SK-N-SH treated with all-trans-retinoic acid at 6 μM for 48 hours (cell line): ENCODE measurements at regions not wholly inside any gene's neighbourhood (a gene's known extent, or its start where the extent isn't known, plus 50 kb on each side); places are given as distances from the start of the nearest gene placed in this dataset.

Experiments used
- ATAC-seq: fragments of 200-7000 bp; cut with Tn5 transposase; 3 replicates; pipeline ENCODE4 v1.9.1; 2020; ENCODE audit warnings: mild to moderate bottlenecking, moderate library complexity
- ARNTL ChIP-seq: fragments of 450-650 bp; formaldehyde crosslinking; IDR thresholded peaks from 2 replicates; pipeline ENCODE4 v1.5.0; 2020; ENCODE audit warnings: low read depth, mild to moderate bottlenecking, moderate library complexity, borderline replicate concordance
- BACH2 ChIP-seq: fragments of 250-450 bp; sonication (Bioruptor Pico); IDR thresholded peaks from 2 replicates; pipeline ENCODE4 v1.9.0; 2021; ENCODE audit warnings: mild to moderate bottlenecking, borderline replicate concordance
- CSDC2 ChIP-seq: fragments of 250-450 bp; sonication (Bioruptor Pico); IDR thresholded peaks from 2 replicates; pipeline ENCODE4 v1.5.0; 2020; ENCODE audit warnings: mild to moderate bottlenecking, moderate library complexity
- GLIS3 ChIP-seq: fragments of 250-450 bp; sonication (Bioruptor Pico); IDR thresholded peaks from 2 replicates; pipeline ENCODE4 v1.5.0; 2020; ENCODE audit warnings: mild to moderate bottlenecking, moderate library complexity
- OSR1 ChIP-seq: fragments of 250-450 bp; sonication (Bioruptor Pico); IDR thresholded peaks from 2 replicates; pipeline ENCODE4 v1.8.0; 2022; ENCODE audit warnings: moderate library complexity, mild to moderate bottlenecking, inconsistent platforms
- PPARA ChIP-seq: fragments of 250-450 bp; sonication (Bioruptor Pico); IDR thresholded peaks from 2 replicates; pipeline ENCODE4 v1.5.0; 2020; ENCODE audit warnings: mild to moderate bottlenecking, borderline replicate concordance
- SNAI2 ChIP-seq: fragments of 250-450 bp; sonication (Bioruptor Pico); IDR thresholded peaks from 2 replicates; pipeline ENCODE4 v1.5.0; 2020; ENCODE audit warnings: mild to moderate bottlenecking, moderate library complexity
- TCF4 ChIP-seq: fragments of 250-450 bp; sonication (Bioruptor Pico); IDR thresholded peaks from 2 replicates; pipeline ENCODE4 v1.8.0; 2021; ENCODE audit warnings: mild to moderate bottlenecking, moderate library complexity, borderline replicate concordance
- TOX ChIP-seq: fragments of 250-450 bp; sonication (Bioruptor Pico); IDR thresholded peaks from 2 replicates; pipeline ENCODE4 v1.8.0; 2021; ENCODE audit warnings: mild to moderate bottlenecking, moderate library complexity, borderline replicate concordance
- ZFP3 ChIP-seq: fragments of 250-450 bp; sonication (Bioruptor Pico); IDR thresholded peaks from 2 replicates; pipeline ENCODE4 v1.5.0; 2020; ENCODE audit warnings: mild to moderate bottlenecking, moderate library complexity
- ZFP30 ChIP-seq: fragments of 450-650 bp; formaldehyde crosslinking; IDR thresholded peaks from 2 replicates; pipeline ENCODE4 v1.5.0; 2022; ENCODE audit warnings: mild to moderate bottlenecking, moderate library complexity
- ZNF565 ChIP-seq: fragments of 450-650 bp; formaldehyde crosslinking; conservative IDR thresholded peaks from 2 replicates; pipeline ENCODE4 v1.5.0; 2020; ENCODE audit warnings: low read depth, mild to moderate bottlenecking, moderate library complexity
- ZNF70 ChIP-seq: fragments of 450-650 bp; formaldehyde crosslinking; IDR thresholded peaks from 2 replicates; pipeline ENCODE4 v1.5.0; 2020; ENCODE audit warnings: mild to moderate bottlenecking, moderate library complexity
- ZNF8 ChIP-seq: fragments of 450-650 bp; formaldehyde crosslinking; IDR thresholded peaks from 2 replicates; pipeline ENCODE4 v1.5.0; 2020; ENCODE audit warnings: mild to moderate bottlenecking, moderate library complexity
- TF ChIP-seq, protein P1 (sequence below): fragments of 250-450 bp; sonication (Bioruptor Pico); IDR thresholded peaks from 2 replicates; pipeline ENCODE4 v1.5.1; 2020; ENCODE audit warnings: low read depth, mild to moderate bottlenecking, moderate library complexity
- TF ChIP-seq, protein P2 (sequence below): fragments of 250-450 bp; sonication (Bioruptor Pico); IDR thresholded peaks from 2 replicates; pipeline ENCODE4 v1.8.0; 2021; ENCODE audit warnings: low read depth, mild to moderate bottlenecking, moderate library complexity, borderline replicate concordance
- TF ChIP-seq, protein P3 (sequence below): fragments of 250-450 bp; sonication (Bioruptor Pico); IDR thresholded peaks from 2 replicates; pipeline ENCODE4 v1.5.0; 2020; ENCODE audit warnings: mild to moderate bottlenecking, moderate library complexity
- TF ChIP-seq, protein P4 (sequence below): fragments of 250-450 bp; sonication (Bioruptor Pico); IDR thresholded peaks from 2 replicates; pipeline ENCODE4 v1.8.0; 2020; ENCODE audit warnings: mild to moderate bottlenecking, moderate library complexity, borderline replicate concordance
- TF ChIP-seq, protein P5 (sequence below): fragments of 250-450 bp; sonication (Bioruptor Pico); IDR thresholded peaks from 2 replicates; pipeline ENCODE4 v1.5.1; 2021; ENCODE audit warnings: mild to moderate bottlenecking, moderate library complexity

DNA sequence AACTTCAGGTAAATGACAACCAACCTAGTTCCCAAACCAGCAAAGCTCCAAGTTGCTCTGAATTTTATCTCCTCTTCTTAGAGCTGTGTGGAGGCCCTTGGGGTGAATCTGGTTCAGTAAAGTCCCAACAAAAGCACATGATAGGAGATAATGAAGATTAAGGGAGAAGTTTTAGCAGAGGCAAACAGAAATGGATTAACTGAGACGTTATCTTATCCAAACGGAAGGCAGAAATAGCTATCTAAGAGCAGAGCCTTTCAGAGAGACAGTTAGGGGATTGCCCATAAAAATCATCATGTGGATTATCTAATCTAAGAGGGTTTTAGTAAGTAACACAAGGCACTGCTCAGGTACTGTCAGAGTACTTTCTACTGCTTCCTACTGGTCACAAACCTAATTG, 183.9 kb upstream of the ZNF618 start (continued):
- TF ChIP-seq CSDC2 (CRISPR knock-in tag): no peak
- no peak for TF ChIP-seq BACH2 (CRISPR knock-in tag)

GRCh38 chr9:113694912-113695311, 181.2 kb upstream of the ZNF618 start:
- ATAC-seq: no peak
- TF ChIP-seq PPARA: no peak
- no peak for TF ChIP-seq TOX (CRISPR knock-in tag)
- no peak for TF ChIP-seq SNAI2 (CRISPR knock-in tag)
- TF ChIP-seq, protein P1, sequence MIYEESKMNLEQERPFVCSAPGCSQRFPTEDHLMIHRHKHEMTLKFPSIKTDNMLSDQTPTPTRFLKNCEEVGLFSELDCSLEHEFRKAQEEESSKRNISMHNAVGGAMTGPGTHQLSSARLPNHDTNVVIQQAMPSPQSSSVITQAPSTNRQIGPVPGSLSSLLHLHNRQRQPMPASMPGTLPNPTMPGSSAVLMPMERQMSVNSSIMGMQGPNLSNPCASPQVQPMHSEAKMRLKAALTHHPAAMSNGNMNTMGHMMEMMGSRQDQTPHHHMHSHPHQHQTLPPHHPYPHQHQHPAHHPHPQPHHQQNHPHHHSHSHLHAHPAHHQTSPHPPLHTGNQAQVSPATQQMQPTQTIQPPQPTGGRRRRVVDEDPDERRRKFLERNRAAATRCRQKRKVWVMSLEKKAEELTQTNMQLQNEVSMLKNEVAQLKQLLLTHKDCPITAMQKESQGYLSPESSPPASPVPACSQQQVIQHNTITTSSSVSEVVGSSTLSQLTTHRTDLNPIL: no peak
- TF ChIP-seq, protein P2, sequence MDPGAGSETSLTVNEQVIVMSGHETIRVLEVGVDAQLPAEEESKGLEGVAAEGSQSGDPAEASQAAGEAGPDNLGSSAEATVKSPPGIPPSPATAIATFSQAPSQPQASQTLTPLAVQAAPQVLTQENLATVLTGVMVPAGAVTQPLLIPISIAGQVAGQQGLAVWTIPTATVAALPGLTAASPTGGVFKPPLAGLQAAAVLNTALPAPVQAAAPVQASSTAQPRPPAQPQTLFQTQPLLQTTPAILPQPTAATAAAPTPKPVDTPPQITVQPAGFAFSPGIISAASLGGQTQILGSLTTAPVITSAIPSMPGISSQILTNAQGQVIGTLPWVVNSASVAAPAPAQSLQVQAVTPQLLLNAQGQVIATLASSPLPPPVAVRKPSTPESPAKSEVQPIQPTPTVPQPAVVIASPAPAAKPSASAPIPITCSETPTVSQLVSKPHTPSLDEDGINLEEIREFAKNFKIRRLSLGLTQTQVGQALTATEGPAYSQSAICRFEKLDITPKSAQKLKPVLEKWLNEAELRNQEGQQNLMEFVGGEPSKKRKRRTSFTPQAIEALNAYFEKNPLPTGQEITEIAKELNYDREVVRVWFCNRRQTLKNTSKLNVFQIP: no peak
- no peak for TF ChIP-seq ZNF70 (CRISPR knock-in tag)
- no peak for TF ChIP-seq ZFP30
- TF ChIP-seq TCF4 (CRISPR knock-in tag): no peak
- TF ChIP-seq GLIS3 (CRISPR knock-in tag): no peak
- no peak for TF ChIP-seq ZNF565 (CRISPR knock-in tag)
- TF ChIP-seq ZFP3 (CRISPR knock-in tag): no peak
- no peak for TF ChIP-seq CSDC2 (CRISPR knock-in tag)
- TF ChIP-seq, protein P3, sequence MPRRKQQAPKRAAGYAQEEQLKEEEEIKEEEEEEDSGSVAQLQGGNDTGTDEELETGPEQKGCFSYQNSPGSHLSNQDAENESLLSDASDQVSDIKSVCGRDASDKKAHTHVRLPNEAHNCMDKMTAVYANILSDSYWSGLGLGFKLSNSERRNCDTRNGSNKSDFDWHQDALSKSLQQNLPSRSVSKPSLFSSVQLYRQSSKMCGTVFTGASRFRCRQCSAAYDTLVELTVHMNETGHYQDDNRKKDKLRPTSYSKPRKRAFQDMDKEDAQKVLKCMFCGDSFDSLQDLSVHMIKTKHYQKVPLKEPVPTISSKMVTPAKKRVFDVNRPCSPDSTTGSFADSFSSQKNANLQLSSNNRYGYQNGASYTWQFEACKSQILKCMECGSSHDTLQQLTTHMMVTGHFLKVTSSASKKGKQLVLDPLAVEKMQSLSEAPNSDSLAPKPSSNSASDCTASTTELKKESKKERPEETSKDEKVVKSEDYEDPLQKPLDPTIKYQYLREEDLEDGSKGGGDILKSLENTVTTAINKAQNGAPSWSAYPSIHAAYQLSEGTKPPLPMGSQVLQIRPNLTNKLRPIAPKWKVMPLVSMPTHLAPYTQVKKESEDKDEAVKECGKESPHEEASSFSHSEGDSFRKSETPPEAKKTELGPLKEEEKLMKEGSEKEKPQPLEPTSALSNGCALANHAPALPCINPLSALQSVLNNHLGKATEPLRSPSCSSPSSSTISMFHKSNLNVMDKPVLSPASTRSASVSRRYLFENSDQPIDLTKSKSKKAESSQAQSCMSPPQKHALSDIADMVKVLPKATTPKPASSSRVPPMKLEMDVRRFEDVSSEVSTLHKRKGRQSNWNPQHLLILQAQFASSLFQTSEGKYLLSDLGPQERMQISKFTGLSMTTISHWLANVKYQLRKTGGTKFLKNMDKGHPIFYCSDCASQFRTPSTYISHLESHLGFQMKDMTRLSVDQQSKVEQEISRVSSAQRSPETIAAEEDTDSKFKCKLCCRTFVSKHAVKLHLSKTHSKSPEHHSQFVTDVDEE (CRISPR knock-in tag): no peak

GRCh38 chr9:113695440-113695851, 180.7 kb upstream of the ZNF618 start:
- no peak for TF ChIP-seq BACH2 (CRISPR knock-in tag)
- TF ChIP-seq, protein P4, sequence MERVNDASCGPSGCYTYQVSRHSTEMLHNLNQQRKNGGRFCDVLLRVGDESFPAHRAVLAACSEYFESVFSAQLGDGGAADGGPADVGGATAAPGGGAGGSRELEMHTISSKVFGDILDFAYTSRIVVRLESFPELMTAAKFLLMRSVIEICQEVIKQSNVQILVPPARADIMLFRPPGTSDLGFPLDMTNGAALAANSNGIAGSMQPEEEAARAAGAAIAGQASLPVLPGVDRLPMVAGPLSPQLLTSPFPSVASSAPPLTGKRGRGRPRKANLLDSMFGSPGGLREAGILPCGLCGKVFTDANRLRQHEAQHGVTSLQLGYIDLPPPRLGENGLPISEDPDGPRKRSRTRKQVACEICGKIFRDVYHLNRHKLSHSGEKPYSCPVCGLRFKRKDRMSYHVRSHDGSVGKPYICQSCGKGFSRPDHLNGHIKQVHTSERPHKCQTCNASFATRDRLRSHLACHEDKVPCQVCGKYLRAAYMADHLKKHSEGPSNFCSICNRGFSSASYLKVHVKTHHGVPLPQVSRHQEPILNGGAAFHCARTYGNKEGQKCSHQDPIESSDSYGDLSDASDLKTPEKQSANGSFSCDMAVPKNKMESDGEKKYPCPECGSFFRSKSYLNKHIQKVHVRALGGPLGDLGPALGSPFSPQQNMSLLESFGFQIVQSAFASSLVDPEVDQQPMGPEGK (CRISPR knock-in tag): no peak
- TF ChIP-seq ZNF8 (CRISPR knock-in tag): no peak
- TF ChIP-seq ARNTL (CRISPR knock-in tag): no peak
- TF ChIP-seq, protein P1: no peak
- TF ChIP-seq ZFP3 (CRISPR knock-in tag): no peak
- TF ChIP-seq, protein P5, sequence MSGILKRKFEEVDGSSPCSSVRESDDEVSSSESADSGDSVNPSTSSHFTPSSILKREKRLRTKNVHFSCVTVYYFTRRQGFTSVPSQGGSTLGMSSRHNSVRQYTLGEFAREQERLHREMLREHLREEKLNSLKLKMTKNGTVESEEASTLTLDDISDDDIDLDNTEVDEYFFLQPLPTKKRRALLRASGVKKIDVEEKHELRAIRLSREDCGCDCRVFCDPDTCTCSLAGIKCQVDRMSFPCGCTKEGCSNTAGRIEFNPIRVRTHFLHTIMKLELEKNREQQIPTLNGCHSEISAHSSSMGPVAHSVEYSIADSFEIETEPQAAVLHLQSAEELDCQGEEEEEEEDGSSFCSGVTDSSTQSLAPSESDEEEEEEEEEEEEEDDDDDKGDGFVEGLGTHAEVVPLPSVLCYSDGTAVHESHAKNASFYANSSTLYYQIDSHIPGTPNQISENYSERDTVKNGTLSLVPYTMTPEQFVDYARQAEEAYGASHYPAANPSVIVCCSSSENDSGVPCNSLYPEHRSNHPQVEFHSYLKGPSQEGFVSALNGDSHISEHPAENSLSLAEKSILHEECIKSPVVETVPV (CRISPR knock-in tag): no peak
- no peak for TF ChIP-seq OSR1 (CRISPR knock-in tag)
- no peak for TF ChIP-seq GLIS3 (CRISPR knock-in tag)
- no peak for TF ChIP-seq CSDC2 (CRISPR knock-in tag)
- ATAC-seq: no peak
